Stomach (tissue), 8 donors: ENCODE measurements at regions not wholly inside any gene's neighbourhood (a gene's known extent, or its start where the extent isn't known, plus 50 kb on each side); places are given as distances from the start of the nearest gene placed in this dataset.

Experiments used
- DNase-seq, 2 donors: peaks; one replicate each; pipeline versions ENCODE4 v3.0.0 to v3.0.0-alpha.2; 2013 to 2019
- H3K27ac ChIP-seq, 5 donors: fragments of 200-600 bp in 4 of 5; sonication (generic) in 4 of 5; one replicate each; pipeline ENCODE4 v1.5.1; 2013 to 2019; ENCODE audit warnings: mild to moderate bottlenecking in 1 of 5, moderate library complexity in 1 of 5
- H3K27me3 ChIP-seq, 3 donors: fragments of 200-600 bp; sonication (generic); one replicate each; pipeline ENCODE4 v1.5.1; 2017 to 2019; ENCODE audit warnings: mixed run types in 1 of 3
- H3K36me3 ChIP-seq, 4 donors: fragments of 200-600 bp; sonication (generic); 1 replicate in 3 of 4; 2 replicates in 1 of 4; pipeline ENCODE4 v1.5.1; 2016 to 2019
- H3K4me1 ChIP-seq, 4 donors: fragments of 200-600 bp; sonication (generic); one replicate each; pipeline ENCODE4 v1.5.1; 2016 to 2019
- H3K4me3 ChIP-seq, 4 donors: fragments of 200-600 bp; sonication (generic) in 3 of 4; one replicate each; pipeline ENCODE4 v1.5.1; 2016 to 2019; ENCODE audit warnings: mild to moderate bottlenecking in 1 of 4
- H3K9me3 ChIP-seq, 4 donors: fragments of 200-600 bp; sonication (generic); one replicate each; pipeline ENCODE4 v1.5.1; 2016 to 2019
- CTCF ChIP-seq, 7 experiments: fragments of 450-650 bp in 4 of 7; fragments of 200-600 bp in 3 of 7; sonication (generic) in 3 of 7; IDR thresholded peaks; one replicate each; pipeline ENCODE4 v1.5.1; 2016 to 2019; ENCODE audit warnings: antibody characterized with exemption in 7 of 7, control low read depth in 2 of 7, mild to moderate bottlenecking in 1 of 7
- EP300 ChIP-seq: sonication (generic); formaldehyde crosslinking; IDR thresholded peaks from one replicate; pipeline ENCODE4 v1.6.1; 2017; ENCODE audit warnings: antibody characterized with exemption
- POLR2A ChIP-seq, 4 donors: fragments of 450-650 bp; IDR thresholded peaks; one replicate each; pipeline ENCODE4 v1.6.1; 2016; ENCODE audit warnings: antibody characterized with exemption in 4 of 4, control low read depth in 2 of 4, mild to moderate bottlenecking in 1 of 4, moderate library complexity in 1 of 4
- POLR2AphosphoS5 ChIP-seq, 3 donors: sonication (generic); formaldehyde crosslinking; IDR thresholded peaks; one replicate each; pipeline ENCODE4 v1.6.1; 2016; ENCODE audit warnings: antibody characterized with exemption in 3 of 3
- WGBS, 5 donors: extraction: QIAGEN DNeasy Blood & Tissue Kit in 3 of 5; methylation state at CpG; one replicate each; pipeline versions ENCODE4 v1.1.5 to v1.1.7; 2013 to 2018; 5-methylcytosine and 5-hydroxymethylcytosine counted together
- intact Hi-C: fragments of 100-400 bp; cut with DNase I; formaldehyde crosslinking; loops from one replicate; pipeline ENCODE4 v1.15.1; 2023; ENCODE audit warnings: low total_unique reads
- donor health status: healthy with polysubstance abuse.
- donor health status: Bipolar disorder and iron deficiency.
- donor health status: healthy.

DNA sequence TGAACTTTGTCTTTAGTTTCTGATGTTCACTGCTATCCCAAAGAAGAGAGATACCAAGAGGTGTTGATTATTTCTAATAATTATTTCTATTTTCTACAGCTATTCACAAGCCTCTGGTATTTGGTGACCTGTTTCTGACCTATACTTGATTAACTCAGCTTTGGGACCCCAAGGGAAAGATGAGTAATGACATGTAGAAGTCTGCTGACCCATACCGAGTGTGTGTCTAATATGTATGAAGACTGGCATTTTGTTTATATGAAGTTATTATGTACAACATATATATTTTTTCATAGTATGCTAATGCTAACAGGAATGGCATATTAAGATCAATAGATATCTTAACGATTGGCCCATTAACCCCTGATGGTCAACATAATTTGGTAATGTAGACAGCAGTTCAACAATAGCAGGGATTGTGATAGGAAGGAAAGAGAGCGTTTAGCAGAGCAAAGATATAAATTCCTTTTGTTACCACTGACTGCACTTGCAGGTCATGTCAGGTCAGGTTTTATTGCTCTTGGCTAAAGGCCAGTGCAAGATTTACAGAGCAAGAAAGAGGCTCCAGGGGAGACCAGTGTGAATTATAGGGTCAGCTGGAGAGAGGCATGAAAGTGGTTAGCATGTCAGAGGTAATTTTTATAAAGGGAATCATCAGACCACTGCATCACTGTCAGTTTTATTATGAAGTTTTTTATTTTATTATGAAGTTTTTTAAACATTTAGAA is 94.7 kb upstream of the DIPK2B start:
- Histone ChIP-seq H3K4me3 (no peak overlapping the region), H3K36me3 (no peaks in the 10 kb centered on the region), H3K4me1 (no peaks in the 10 kb centered on the region), H3K9me3 (no peaks in the 10 kb centered on the region), H3K27ac (no peak overlapping the region), H3K27me3 (peaks cover 0 to 9% (median 0%) of the 10 kb centered on the region in 3 donors)
- DNase-seq = peak in 1 of 2 donors; percentile 52
- 24 to 36% (median 32%) methylated on average over 3 of the region's 3 CpGs for WGBS, 5 donors
- intact Hi-C loops = no loop called here
- TF ChIP-seq POLR2AphosphoS5 (IDR thresholded peaks at IDR 0.05) = no peak
- TF ChIP-seq EP300 = no peak
- TF ChIP-seq CTCF (IDR thresholded peaks at IDR 0.05) = no peak
- no peak for TF ChIP-seq POLR2A (IDR thresholded peaks at IDR 0.05)

GRCh38 chrX:45274576-45274975 is 73.9 kb upstream of the DIPK2B start:
- 44 to 67% (median 52%) methylated on average over 1 of the region's 1 CpG for WGBS, 5 donors
- DNase-seq = no peak
- intact Hi-C loops = no loop called here
- TF ChIP-seq EP300 (no peak), CTCF (IDR thresholded peaks at IDR 0.05) (no peak), POLR2AphosphoS5 (IDR thresholded peaks at IDR 0.05) (no peak), POLR2A (IDR thresholded peaks at IDR 0.05) (no peak)
- Histone ChIP-seq H3K9me3 (peaks cover 0 to 14% (median 0%) of the 10 kb centered on the region in 4 donors), H3K4me3 (no peak overlapping the region), H3K36me3 (no peaks in the 10 kb centered on the region), H3K4me1 (no peaks in the 10 kb centered on the region), H3K27me3 (no peaks in the 10 kb centered on the region), H3K27ac (no peak overlapping the region)

DNA sequence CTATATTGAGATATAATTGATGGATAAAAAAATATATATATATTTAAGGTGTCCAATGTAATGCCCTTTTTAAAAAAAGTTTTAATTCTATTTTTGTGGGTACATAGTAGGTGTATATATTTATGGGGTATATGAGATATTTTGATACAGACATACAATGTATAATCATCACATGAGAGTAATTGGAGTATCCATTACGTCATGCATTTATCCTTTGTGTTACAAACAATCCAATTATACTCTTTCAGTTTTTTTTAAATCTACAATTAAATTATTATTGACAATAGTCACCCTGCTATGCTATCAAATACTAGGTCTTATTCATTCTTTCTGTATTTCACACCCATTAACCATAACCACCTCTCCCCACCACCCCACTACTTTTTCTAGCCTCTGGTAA is 66.3 kb upstream of the DIPK2B start:
- 56 to 92% (median 73%) methylated on average over 1 of the region's 1 CpG for WGBS, 5 donors
- TF ChIP-seq POLR2A (IDR thresholded peaks at IDR 0.05) (no peak), POLR2AphosphoS5 (IDR thresholded peaks at IDR 0.05) (no peak), EP300 (no peak)
- Histone ChIP-seq H3K4me3 (no peak overlapping the region), H3K27me3 (no peaks in the 10 kb centered on the region), H3K36me3 (no peaks in the 10 kb centered on the region), H3K9me3 (no peaks in the 10 kb centered on the region), H3K4me1 (no peaks in the 10 kb centered on the region), H3K27ac (no peak overlapping the region)
- intact Hi-C loops = no loop called here
- no peak for DNase-seq

- no peaks in the 10 kb centered on the region for H3K9me3 ChIP-seq
- H3K36me3 ChIP-seq = no peaks in the 10 kb centered on the region
- DNase-seq = no peak
- no peaks in the 10 kb centered on the region for H3K4me1 ChIP-seq
- no peak overlapping the region for H3K27ac ChIP-seq
- TF ChIP-seq CTCF (IDR thresholded peaks at IDR 0.05) (no peak), POLR2A (IDR thresholded peaks at IDR 0.05) (no peak), EP300 (no peak), POLR2AphosphoS5 (IDR thresholded peaks at IDR 0.05) (no peak)
- intact Hi-C loops = no loop called here
- WGBS, 5 donors = 73 to 94% (median 85%) methylated on average over 1 of the region's 1 CpG
- no peaks in the 10 kb centered on the region for H3K27me3 ChIP-seq
- H3K4me3 ChIP-seq = no peak overlapping the region
Observed at GRCh38 chrX:45266456-45266855, 65.8 kb upstream of the DIPK2B start.

GRCh38 chrX:45264865-45265264 is 64.2 kb upstream of the DIPK2B start:
- Histone ChIP-seq H3K27me3 (no peaks in the 10 kb centered on the region), H3K36me3 (no peaks in the 10 kb centered on the region), H3K27ac (no peak overlapping the region), H3K4me1 (no peaks in the 10 kb centered on the region), H3K9me3 (no peaks in the 10 kb centered on the region), H3K4me3 (no peak overlapping the region)
- no peak for DNase-seq
- TF ChIP-seq CTCF (IDR thresholded peaks at IDR 0.05) = no peak
- 67 to 86% (median 84%) methylated on average over 3 to 7 of the region's 7 CpGs for WGBS, 5 donors
- intact Hi-C loops = no loop called here
